AG10803 (cell line): ENCODE measurements at regions not wholly inside any gene's neighbourhood (a gene's known extent, or its start where the extent isn't known, plus 50 kb on each side); places are given as distances from the start of the nearest gene placed in this dataset.
A peak's percentile ranks its signal among the peaks of the same experiment; 100 is the strongest.
"Not testable (repeated sequence)": the region's sequence is repeated elsewhere in the genome, so short reads cannot be mapped to it uniquely, and the experiment has no call there.

ENCODE experiments used
- DNase-seq: peaks from one replicate; pipeline ENCODE4 v3.0.0; 2010; ENCODE audit warnings: low read depth
- H3K4me3 ChIP-seq: 2 replicates; pipeline ENCODE4 v1.5.1; 2011; ENCODE audit warnings: mild to moderate bottlenecking, low read length, control low read depth
- TF ChIP-seq, protein P1 (sequence below): conservative IDR thresholded peaks from 2 replicates; pipeline ENCODE4 v1.5.1; 2011; ENCODE audit warnings: mild to moderate bottlenecking, low read length, control low read depth, inconsistent platforms

DNA sequence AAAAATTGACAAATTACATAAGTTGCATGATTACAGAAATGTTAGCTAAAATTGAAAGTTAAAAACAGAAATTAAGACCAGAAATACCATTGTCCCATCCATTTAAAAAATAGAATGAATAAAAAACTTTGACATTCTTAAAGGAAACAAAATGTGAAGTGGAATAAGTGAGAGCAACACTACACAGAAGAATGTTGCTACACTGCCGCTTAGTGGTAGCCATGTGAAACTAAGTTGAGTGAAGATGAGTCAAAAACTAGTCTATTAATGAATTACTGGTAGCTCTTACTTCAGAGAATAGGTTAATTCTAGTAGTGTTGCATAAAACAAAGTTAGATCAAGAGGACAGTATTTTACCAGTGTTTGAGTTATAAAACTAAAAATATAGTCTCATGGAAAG, 571.0 kb upstream of the KLHL4 start:
- H3K4me3 ChIP-seq, result no peak overlapping the region
- DNase-seq, result no peak
- TF ChIP-seq, protein P1, sequence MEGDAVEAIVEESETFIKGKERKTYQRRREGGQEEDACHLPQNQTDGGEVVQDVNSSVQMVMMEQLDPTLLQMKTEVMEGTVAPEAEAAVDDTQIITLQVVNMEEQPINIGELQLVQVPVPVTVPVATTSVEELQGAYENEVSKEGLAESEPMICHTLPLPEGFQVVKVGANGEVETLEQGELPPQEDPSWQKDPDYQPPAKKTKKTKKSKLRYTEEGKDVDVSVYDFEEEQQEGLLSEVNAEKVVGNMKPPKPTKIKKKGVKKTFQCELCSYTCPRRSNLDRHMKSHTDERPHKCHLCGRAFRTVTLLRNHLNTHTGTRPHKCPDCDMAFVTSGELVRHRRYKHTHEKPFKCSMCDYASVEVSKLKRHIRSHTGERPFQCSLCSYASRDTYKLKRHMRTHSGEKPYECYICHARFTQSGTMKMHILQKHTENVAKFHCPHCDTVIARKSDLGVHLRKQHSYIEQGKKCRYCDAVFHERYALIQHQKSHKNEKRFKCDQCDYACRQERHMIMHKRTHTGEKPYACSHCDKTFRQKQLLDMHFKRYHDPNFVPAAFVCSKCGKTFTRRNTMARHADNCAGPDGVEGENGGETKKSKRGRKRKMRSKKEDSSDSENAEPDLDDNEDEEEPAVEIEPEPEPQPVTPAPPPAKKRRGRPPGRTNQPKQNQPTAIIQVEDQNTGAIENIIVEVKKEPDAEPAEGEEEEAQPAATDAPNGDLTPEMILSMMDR, result peak; percentile 33

DNA sequence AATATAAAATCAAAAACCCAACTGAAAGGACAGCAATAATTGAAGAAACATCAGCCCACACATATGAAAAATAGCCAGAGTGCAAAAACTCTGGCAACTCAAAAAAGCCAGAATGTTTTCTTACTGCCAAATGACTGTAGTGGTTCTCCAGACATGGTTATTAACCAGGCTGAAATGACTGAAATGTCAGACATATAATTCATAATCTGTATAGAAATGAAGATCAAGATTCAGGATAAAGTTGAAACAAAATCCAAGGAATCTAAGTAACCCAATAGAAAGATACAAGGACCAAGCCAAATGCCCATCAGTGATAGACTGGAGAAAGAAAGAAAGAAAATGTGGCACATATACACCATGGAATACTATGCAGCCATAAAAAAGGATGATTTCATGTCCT, 553.3 kb upstream of the KLHL4 start:
- no peak for DNase-seq
- H3K4me3 ChIP-seq, result no peak overlapping the region
- TF ChIP-seq, protein P1, result no peak

DNA sequence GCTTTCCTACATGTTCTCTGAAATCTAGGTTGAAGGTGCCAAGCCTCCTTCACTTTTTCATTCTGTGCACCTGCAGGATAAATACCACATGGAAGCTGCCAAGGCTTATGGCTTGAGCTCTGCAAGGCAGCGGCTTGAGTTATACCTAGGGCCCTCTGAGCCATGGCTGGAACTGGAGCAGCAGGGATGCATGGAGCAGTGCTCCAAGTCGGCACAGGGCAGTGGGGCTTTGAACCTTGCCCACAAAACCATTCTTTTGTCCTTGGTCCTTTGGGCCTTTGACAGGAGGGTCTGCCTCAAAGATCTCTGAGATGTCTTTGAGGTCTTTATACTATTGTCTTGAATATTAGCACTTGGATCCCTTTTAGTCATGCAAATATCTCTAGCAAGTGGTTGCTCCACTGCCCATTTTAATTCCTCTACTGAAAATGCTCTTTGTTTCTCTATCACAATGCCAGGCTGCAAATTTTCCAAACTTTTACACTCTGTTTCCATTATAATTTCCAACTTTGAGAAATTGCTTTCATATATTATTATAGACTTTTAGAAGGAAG, 536.2 kb upstream of the KLHL4 start:
- H3K4me3 ChIP-seq, result no peak overlapping the region
- TF ChIP-seq, protein P1, result no peak
- DNase-seq, result no peak

DNA sequence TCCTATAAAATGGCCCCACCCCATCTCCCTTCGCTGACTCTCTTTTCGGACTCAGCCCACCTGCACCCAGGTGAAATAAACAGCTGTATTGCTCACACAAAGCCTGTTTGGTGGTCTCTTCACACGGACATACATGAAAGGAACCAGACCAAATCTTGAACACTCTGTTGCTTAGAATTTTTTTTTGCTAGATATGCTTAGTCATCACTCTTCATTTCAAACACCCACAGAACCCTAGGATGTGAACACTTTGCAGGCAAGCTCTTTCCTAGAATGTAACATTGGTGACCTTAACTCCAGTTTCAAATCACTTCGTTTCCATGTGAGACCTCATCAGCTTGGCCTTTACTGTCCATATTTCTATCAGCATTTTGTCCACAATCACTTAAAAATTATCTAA, 530.3 kb upstream of the KLHL4 start:
- H3K4me3 ChIP-seq, DNase-seq: not testable (repeated sequence)

DNA sequence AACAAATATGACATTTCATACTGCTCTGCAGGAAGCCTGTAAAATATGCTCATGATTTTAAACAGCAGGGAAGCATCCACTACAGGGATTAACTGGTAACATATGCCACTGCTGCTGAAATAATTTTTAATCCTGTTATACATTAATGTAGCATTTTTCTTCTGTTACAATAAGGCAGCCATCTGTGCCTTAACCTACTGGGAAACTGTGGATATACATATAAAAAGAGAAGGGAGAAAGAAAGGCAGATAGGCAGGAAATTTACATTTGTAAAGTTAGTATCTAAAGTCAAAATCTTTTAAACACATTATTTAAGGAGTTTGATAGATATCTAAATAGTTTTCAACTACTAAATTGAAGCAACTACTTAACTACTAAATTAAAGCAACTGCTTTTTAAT, 514.6 kb upstream of the KLHL4 start:
- no peak overlapping the region for H3K4me3 ChIP-seq
- DNase-seq, result no peak
- TF ChIP-seq, protein P1, result no peak

DNA sequence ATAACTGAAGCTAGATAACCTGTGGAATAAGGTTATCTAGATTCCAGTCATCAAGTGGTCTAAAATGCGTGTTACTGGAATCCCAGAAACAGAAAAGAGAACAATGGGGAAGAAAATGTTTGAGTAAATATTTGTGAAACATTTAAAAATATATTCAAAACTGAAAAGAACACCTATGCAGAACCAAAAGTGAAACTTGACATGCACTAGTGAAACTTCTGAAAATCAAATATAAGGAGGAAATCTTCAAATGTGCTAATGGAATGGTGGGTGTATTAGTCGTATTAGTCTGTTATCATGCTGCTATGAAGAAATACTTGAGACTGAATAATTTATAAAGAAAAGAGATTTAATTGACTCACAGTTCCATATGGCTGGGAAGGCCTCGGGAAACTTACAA, 512.4 kb upstream of the KLHL4 start:
- TF ChIP-seq, protein P1, result no peak

DNA sequence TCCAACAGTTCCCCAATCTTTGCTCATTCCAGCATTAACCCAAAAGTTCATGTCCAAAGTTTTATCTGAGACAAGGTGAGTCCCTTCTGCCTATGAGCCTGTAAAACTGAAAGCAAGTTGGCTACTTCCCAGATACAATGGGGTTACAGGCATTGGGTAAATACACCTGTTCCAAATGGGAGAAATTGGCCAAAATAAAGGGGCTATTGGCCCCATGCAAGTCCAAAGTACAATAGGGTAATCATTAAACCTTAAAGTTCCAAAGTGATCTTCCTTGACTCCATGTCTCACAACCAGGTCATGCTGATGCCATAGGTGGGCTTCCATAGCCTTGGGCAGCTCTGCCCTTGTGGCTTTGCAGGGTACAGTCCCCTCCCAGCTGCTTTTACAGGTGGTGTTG, 511.7 kb upstream of the KLHL4 start:
- H3K4me3 ChIP-seq, result no peak overlapping the region
- TF ChIP-seq, protein P1, result no peak
- no peak for DNase-seq

More for the DNA sequence above, 512.4 kb upstream of the KLHL4 start:
- H3K4me3 ChIP-seq, result no peak overlapping the region
- no peak for DNase-seq

DNA sequence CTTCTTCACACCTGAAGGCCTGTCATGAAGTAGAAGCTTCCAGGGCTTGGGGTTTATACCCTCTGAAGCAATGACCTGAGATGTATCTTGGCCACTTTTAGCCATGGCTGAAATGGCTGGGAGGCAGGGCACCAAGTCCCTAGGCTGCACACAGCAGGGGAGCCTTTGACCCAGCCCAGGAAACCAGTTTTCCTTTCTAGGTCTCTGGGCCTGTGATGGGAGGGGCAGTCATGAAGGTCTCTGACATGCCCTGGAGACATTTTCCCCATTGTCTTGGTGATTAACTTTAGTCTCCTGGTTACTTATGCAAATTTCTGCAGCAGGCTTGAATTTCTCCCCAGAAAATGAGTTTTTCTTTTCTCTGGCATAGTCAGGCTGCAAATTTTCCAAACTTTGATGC, 511.0 kb upstream of the KLHL4 start:
- no peak overlapping the region for H3K4me3 ChIP-seq
- DNase-seq, result no peak
- TF ChIP-seq, protein P1, result no peak
